ENCODE measurements at regions not wholly inside any gene's neighbourhood (a gene's known extent, or its start where the extent isn't known, plus 50 kb on each side); places are given as distances from the start of the nearest gene placed in this dataset.

GRCh38 chr2:2871480-2872308, 505.9 kb downstream of the EIPR1 start:
- DNase-seq: no peak
- ATAC-seq: no peak

DNA sequence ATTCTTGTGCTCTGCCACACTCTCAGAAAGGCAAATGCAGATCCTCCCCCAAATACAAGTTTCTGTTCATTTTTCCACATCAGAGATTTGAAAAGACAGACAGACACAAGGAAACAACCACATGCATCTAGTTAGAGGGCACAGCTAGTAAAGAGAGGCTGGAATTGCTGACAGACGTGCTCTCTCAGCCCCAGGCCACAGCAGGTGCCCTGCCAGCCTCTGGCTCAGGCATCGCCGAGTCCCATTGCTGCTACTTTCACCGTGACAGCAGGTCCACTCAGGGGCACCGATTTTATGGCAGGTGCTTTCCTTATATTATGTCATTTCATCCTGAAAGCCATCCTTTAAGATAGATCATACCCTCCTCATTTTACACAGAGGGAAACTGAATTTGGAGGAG, 507.5 kb downstream of the EIPR1 start:
- no peak for DNase-seq
- no peak for ATAC-seq

DNA sequence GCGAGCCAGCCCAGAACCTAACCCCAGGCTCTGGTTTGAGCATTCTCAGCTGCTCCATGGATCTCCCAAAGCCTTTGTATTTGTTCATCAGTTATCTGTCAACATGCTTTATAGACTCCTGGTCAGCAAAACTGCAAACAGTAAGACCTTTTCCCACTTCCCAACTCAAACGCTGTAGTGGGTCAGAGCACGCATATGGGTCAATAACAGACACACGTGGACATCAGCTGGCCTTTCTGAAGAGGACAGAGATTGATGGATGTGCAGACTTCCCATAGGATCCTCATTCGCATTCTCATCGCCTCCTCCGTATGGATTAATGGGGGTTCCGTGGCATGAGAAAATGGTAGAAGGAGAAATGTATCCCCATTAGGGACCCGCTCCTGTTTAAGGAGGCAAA, 508.1 kb downstream of the EIPR1 start:
- DNase-seq (no peak), ATAC-seq (no peak)

DNA sequence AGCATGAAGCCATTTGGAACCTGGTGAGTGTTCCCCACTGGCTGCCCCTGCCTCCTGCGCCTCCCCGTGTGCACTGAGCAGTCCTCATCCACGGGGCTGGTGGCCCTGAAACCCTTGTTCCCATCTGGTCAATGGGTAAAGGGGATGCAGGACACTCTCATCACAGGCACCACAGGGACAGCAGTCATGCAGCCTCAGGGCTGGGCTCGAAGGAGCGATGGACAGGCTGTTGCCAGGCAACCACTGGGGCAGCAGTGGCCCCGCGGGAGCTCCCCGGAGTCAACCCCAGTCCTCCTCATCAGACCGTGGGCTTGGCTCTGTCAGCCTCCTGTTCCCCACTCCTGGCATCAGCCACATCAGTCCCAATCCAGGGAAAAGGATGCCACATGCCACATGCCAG, 509.5 kb downstream of the EIPR1 start:
- ATAC-seq: no peak
- no peak for DNase-seq

GRCh38 chr2:2867397-2867979, 510.1 kb downstream of the EIPR1 start:
- ATAC-seq: no peak
- DNase-seq: no peak

DNA sequence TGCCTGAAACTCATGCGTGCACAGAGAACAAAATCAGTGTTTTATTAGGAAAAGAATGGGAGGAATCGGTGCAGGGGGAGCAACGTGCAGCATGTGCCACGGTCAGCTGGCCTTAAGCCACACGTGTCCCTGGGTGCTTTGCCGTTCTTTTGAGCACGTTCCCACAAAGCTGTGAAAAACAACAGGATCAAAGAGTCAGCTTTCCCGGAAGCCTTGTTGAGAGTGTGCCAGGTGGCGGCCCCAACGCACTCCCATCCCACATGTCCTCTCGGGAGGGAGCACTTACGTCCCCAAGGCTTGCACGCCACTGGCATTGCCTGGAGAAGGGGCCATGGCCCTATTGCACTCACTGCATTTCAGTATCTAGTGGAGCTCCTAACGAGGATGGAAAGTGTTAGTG, 511.2 kb downstream of the EIPR1 start:
- DNase-seq (no peak), ATAC-seq (no peak)

GRCh38 chr2:2862386-2862785, 515.2 kb downstream of the EIPR1 start:
- no peak for DNase-seq
- no peak for ATAC-seq

DNA sequence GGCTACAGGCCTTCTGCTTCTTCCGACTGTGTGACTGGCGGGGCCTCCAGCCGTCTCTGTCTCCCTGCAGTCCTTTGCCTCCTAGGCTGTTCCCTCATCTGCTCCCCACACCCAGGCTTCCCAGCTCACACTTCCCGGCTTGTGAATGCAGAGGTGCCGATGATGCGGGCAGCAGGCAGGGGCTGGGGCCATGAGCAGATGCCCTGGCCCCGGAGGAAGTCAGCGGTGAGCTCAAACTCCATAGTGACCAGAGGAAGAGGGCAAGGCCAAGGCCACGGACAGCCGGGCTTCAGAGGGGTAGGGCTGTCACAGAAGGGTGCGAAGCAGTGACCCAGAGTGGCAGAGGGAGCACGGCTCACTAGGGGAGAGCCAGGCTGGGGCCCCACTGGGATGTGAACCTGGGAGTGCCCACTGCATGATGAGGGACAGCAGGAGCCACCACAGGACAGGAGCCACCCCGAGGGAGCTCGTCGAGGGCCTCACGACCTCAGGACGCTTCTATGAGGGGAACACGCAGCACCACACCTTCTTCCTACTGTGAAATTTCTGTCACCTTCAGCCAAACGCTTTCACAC, 515.9 kb downstream of the EIPR1 start:
- ATAC-seq: no peak
- DNase-seq: no peak

DNA sequence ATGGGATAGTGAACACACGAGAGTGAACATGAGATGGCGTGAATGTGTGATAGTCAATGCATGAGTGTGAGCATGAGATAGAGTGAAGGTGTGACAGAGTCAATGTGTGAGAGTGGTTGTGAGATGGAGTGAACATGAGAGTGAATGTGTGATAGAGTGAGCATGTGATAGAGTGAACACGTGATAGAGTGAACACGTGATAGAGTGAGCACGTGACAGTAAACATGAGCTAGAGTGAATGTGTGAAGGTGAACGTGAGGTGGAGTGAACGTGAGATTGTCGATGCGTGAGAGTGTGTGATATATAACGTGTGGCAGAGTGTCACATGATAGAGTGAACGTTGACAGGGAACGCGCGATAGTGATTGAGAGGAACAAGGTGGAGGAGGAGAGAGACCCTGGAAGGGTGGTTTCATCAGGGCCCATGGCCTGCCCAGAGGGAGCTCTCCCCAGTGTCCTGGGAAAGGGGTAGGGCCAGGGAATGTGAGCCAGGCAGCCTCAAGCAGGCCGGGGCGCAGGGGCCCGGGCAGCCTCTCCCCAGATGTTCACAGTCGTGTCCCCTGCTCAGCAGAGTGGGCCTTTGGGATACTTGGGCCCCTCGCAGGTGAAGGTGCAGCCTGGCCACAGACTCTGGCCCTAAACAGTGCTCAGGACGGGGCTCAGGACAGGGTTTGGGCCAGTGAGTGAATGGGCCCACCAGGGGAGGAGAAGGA, 516.9 kb downstream of the EIPR1 start:
- ATAC-seq: no peak
- no peak for DNase-seq

DNA sequence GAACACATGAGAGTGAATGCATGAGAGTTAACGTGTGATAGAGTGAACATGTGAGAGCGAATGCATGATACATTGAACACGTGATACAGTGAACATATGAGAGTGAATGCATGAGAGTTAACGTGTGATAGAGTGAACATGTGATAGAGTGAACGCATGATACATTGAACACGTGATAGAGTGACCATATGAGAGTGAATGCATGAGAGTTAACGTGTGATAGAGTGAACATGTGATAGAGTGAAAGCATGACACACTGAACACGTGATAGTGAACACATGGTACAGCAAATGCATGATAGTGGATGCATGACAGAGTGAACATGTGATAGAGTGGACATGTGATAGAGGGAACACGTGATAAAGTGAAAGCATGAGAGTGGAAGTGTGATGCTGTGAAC, 517.9 kb downstream of the EIPR1 start:
- ATAC-seq: no peak
- DNase-seq: no peak

- no peak for DNase-seq
- no peak for ATAC-seq
Measured at GRCh38 chr2:2859164-2859563, 518.5 kb downstream of the EIPR1 start.

GRCh38 chr2:2856723-2857415, 520.7 kb downstream of the EIPR1 start:
- ATAC-seq: no peak
- no peak for DNase-seq

DNA sequence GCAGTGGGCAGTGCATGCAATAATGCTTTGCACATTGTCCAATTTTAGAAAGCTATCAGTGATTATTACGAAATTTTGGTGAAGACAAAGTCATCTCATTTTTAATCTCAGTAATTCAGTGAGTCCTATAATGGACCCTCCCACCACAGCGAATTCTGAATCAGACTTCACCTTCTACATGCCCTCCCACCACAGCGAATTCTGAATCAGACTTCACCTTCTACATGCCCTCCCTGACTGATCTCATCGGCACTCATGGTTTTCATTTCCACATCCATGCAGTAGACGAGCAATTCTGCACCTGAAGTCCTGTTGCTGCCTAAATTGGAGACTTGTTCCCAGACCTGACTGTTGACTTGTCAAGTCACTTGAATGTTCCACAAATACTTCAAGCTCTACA, 522.3 kb downstream of the EIPR1 start:
- ATAC-seq (no peak), DNase-seq (no peak)

DNA sequence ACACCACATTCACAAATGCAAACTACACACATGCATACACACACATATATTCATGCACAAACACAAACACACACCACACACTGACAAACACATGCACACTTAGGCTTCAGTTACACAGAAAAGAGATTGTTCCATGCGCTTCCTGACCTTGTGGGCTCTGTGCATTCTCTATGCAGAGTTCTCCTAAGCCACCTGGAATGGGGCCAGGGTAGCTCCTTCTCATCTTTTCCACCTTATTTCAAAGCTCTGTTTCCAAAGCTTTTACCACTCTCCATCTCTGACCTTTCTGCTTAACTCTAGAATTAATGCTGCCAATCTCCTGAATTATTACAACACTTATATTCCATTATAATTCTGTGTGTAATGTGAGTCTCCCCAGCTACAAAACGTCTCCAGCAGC, 522.3 kb upstream of the MYT1L start:
- DNase-seq: no peak
- no peak for ATAC-seq

DNA sequence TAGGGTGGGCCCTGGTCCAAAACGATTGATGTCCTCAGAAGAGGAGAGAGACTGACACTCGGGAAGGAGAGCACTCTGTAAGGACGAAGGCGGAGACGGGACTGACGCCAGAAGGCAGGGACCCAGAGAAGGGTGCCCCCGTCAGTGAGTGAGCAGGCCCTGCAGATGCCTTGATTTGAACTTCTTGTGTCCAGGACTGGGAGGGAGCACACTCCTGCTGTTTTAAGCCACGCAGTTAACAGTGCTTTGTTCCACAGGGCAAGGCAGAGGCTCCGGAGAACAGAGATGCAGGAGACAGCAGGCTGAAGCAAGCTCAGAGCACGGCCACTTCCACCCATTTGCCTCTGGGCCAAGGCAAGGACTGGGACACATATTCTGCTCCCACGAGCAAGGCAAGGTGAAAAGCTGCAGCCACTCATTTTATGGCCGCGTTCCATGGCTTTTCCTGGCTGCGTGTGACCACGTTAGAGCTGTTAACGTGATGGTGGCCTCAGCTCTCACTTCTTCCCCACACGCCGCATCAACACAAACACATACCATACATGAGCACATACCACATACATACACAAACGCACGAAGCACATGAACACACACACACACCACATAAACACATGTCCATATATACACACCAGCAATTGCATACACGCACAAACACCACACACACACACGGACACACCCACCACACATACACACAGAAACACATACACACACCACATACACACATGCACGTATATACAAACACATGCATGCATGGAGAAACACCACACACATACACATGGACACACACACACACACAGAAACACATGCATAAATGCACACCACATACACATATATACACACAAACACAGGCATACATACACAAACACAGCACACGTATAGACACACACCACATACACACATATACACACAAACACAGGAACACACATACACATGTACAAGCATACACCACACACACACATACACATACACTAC, 521.0 kb upstream of the MYT1L start:
- DNase-seq: no peak
- no peak for ATAC-seq

DNA sequence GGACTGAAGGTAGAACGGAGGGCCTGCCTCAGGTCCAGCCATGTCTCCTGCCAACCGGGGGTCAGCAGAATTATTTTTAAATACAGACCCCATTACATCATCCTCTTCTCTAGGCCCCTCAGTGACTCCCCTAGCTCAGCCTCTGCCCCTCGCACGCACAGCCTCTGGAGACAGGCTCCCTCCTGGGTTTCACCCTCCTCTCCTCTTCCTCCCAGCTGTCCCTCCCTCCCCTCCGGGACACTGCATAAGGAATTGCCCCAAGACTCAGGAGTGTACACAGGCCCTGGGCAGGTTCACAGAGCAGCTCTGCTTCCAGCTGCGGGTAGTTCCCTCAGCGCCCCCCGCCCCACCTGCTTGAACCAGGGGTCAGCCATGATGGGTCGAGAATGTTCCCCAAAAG, 520.2 kb upstream of the MYT1L start:
- DNase-seq (no peak), ATAC-seq (no peak)

GRCh38 chr2:2850859-2851258, 519.8 kb upstream of the MYT1L start:
- ATAC-seq: no peak
- no peak for DNase-seq

GRCh38 chr2:2850218-2850755, 519.2 kb upstream of the MYT1L start:
- ATAC-seq (no peak), DNase-seq (no peak)

DNA sequence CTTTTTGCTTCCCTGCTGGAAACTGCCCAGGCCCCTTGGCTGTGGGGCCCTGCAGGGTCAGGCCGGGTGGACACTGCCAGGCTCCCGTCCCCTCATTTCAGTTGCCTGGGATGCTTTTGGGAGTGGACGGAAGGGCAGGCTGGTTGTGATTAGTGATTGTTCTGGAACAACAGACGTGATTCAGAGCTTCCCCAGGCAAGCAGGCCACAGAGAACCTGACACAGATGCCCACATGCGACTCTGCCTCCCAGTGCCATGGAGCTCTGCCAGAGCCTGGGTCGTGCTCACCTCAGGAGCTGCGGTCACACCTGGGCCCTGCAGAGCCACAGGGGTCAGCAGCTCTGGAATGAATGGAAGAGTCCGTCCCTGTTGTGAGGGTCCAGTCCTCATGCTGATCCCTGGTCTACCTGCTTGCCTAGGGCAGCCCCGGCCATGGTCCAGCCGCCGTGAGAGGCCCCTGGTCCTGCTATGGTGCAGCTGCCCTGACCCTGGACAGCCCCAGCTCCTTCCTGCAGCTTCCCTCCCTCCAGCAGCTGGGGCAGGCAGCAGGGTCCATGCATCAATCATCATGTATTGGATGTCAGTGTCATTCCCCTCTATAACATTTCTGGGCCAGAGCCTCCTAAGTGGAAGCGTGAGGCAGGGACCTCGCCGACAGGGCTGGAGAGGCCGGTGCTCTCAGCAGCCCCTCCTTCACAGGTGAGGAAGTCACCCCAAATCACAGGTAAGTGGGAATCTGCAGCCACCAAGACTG, 518.6 kb upstream of the MYT1L start:
- ATAC-seq (no peak), DNase-seq (no peak)

DNA sequence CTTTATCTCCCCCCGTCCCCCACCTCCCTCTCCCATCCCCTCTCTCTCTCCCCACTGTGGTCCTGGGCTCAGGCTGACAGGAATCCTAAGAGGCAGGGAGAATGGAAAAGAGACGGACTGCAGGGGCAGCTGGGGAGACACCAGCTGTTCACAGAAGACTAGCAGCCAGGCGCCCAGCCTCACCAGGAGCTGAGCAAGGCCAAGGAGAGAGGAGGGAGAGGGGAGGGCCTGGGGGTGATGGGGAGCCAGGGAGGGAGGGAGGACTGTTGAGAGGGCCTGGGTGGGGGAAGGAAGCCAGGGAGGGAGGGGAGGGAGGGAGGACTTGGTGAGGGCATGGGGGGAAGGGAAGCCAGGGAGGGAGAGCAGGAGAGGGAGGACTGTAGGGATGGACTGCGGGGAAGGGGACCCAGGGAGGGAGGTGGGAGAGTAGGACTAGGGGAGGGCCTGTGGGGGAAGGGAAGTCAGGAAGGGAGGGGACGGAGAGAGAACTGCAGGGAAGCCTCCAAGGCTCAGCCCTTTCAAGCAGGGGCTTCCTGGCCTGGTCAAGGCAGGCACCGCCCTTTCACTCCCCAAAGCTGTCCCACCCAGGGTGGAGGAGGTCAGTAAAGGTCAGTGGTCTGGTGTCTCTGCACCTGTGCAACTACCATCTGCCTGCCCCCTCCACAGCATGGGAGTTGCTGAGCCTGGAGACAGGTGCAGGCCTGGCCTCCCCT, 517.7 kb upstream of the MYT1L start:
- DNase-seq (no peak), ATAC-seq (no peak)

All from stimulated activated naive CD8-positive, alpha-beta T cell treated with anti-CD3 and anti-CD28 coated beads, Interleukin-15, Interleukin-2, amounts not matched to agents 100 U/mL and 50 U/mL, for 24 hours (primary cell).